Lower lobe of right lung (tissue), 2 donors: ENCODE measurements at regions not wholly inside any gene's neighbourhood (a gene's known extent, or its start where the extent isn't known, plus 50 kb on each side); places are given as distances from the start of the nearest gene placed in this dataset.

ENCODE experiments used
- ATAC-seq, 2 donors: fragments of 200-7000 bp; cut with Tn5 transposase; one replicate each; pipeline ENCODE4 v1.9.1; 2020 to 2022; ENCODE audit warnings: mild to moderate bottlenecking in 2 of 2, moderate library complexity in 2 of 2
- DNase-seq: peaks from one replicate; pipeline ENCODE4 v3.0.0-alpha.2; 2020
- H3K27ac ChIP-seq: fragments of 200-600 bp; one replicate; pipeline ENCODE4 v1.8.0; 2022
- H3K27me3 ChIP-seq: fragments of 200-600 bp; one replicate; pipeline ENCODE4 v1.8.0; 2022; ENCODE audit warnings: low read depth
- H3K36me3 ChIP-seq: fragments of 200-600 bp; one replicate; pipeline ENCODE4 v1.8.0; 2022; ENCODE audit warnings: mild to moderate bottlenecking
- H3K4me1 ChIP-seq: fragments of 200-600 bp; one replicate; pipeline ENCODE4 v1.8.0; 2022
- H3K4me3 ChIP-seq: fragments of 200-600 bp; one replicate; pipeline ENCODE4 v1.8.0; 2022; ENCODE audit warnings: mild to moderate bottlenecking
- H3K9me3 ChIP-seq: fragments of 200-600 bp; one replicate; pipeline ENCODE4 v1.8.0; 2022
- CTCF ChIP-seq: fragments of 200-600 bp; IDR thresholded peaks from one replicate; pipeline ENCODE4 v1.8.0; 2022; ENCODE audit warnings: antibody characterized with exemption, mild to moderate bottlenecking
- intact Hi-C: fragments of 100-400 bp; cut with DNase I; formaldehyde crosslinking; loops from one replicate; pipeline ENCODE4 v1.11.0; 2022
- donor health status: DM: no; HTN: yes; CAD: no; lungs with severe emphysema.

DNA sequence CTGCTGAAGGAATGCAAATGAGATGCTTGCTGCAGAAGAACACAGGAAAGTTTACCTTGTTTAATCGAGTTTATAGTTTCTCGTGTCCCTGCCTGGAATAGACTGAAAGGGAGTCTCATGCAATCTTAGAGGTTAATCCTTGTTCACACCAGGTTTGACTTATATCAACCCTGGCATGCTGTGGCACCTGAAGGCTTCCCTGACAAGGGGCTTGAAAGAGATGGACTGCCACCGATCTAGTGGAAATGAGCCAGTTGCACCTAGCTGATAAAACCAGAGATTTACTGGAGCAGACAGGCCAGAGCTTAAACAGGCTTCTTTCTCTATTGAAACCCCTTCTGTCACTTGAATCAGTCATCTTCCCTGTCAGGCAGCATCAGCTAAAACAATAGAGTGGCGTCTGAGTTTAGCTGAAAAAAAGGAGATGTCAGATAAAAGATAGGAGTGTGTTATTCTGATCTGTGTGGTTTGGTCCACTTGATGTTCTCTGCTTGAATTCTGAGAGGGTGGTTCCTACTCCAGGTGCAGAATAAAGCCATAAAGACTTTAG is 349.7 kb downstream of the RWDD3 start:
- H3K27me3 ChIP-seq = no peaks in the 10 kb centered on the region
- intact Hi-C loops = no loop called here
- DNase-seq (no peak), ATAC-seq (no peak)
- no peaks in the 10 kb centered on the region for H3K36me3 ChIP-seq
- TF ChIP-seq CTCF = no peak
- no peaks in the 10 kb centered on the region for H3K9me3 ChIP-seq
- H3K4me3 ChIP-seq = no peak overlapping the region
- no peak overlapping the region for H3K27ac ChIP-seq
- no peaks in the 10 kb centered on the region for H3K4me1 ChIP-seq

GRCh38 chr1:95584315-95584714 is 350.3 kb downstream of the RWDD3 start:
- DNase-seq (no peak), ATAC-seq (no peak)
- TF ChIP-seq CTCF = no peak
- Histone ChIP-seq H3K4me3 (no peak overlapping the region), H3K27me3 (no peaks in the 10 kb centered on the region), H3K4me1 (no peaks in the 10 kb centered on the region), H3K9me3 (no peaks in the 10 kb centered on the region), H3K27ac (no peak overlapping the region), H3K36me3 (no peaks in the 10 kb centered on the region)
- intact Hi-C loops = no loop called here

DNA sequence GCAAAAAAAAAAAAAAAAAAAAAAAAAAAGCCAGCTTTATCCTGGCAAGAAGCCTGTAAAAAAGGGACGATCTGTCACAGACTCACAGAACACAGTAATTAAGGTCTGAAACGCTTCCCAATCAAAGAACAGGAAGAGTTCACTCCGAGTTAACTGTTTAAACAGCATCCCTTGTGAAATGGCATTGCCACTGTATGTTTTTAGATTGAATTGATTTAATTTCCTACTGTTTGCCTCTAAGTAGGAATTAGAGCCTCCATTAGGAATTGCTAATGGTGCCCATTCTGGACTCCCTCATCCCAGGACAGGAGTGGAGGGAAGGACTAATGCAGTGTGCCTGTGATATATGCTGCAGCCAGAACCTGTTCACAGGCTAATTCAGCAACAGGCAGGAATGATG is 370.8 kb downstream of the RWDD3 start:
- no peaks in the 10 kb centered on the region for H3K4me1 ChIP-seq
- no peaks in the 10 kb centered on the region for H3K36me3 ChIP-seq
- no peaks in the 10 kb centered on the region for H3K9me3 ChIP-seq
- no peak overlapping the region for H3K4me3 ChIP-seq
- H3K27ac ChIP-seq = no peak overlapping the region
- TF ChIP-seq CTCF = no peak
- H3K27me3 ChIP-seq = no peaks in the 10 kb centered on the region
- DNase-seq (no peak), ATAC-seq (no peak)
- intact Hi-C loops = no loop called here

- TF ChIP-seq CTCF = no peak
- H3K4me1 ChIP-seq = no peaks in the 10 kb centered on the region
- DNase-seq = no peak
- no peaks in the 10 kb centered on the region for H3K27me3 ChIP-seq
- H3K9me3 ChIP-seq = no peaks in the 10 kb centered on the region
- no peak for ATAC-seq
- no peaks in the 10 kb centered on the region for H3K36me3 ChIP-seq
- no peak overlapping the region for H3K27ac ChIP-seq
- H3K4me3 ChIP-seq = no peak overlapping the region
- intact Hi-C loops = no loop called here
Observed at GRCh38 chr1:95614197-95614596, 380.2 kb downstream of the RWDD3 start.

DNA sequence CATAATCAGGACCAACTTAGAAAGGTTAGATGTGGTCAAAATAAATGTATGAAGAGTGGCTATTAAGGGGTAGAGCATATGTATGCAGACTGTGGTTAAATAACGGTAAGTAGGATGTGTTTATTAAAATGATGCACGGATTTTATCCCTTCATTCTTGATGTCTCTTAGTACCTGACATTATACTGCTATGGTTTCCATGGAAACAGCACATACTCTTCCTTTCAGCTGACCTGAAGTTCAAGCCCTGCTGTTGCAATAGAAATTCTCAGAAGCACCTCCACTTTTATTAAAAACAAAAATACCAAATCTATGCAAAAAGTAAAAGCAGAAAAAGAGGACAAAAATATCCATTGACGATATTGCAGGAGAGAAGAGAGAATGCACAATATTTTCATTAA is 381.4 kb downstream of the RWDD3 start:
- intact Hi-C loops = no loop called here
- H3K9me3 ChIP-seq = no peaks in the 10 kb centered on the region

More for the DNA sequence above, 381.4 kb downstream of the RWDD3 start:
- ATAC-seq (no peak), DNase-seq (no peak)
- Histone ChIP-seq H3K27ac (no peak overlapping the region), H3K27me3 (no peaks in the 10 kb centered on the region), H3K36me3 (no peaks in the 10 kb centered on the region), H3K4me3 (no peak overlapping the region), H3K4me1 (no peaks in the 10 kb centered on the region)
- no peak for TF ChIP-seq CTCF
